Posterior vena cava (tissue), 2 donors: ENCODE measurements at regions not wholly inside any gene's neighbourhood (a gene's known extent, or its start where the extent isn't known, plus 50 kb on each side); places are given as distances from the start of the nearest gene placed in this dataset.
"Not testable (repeated sequence)": the region's sequence is repeated elsewhere in the genome, so short reads cannot be mapped to it uniquely, and the experiment has no call there.

Experiments
- DNase-seq: peaks from one replicate; pipeline ENCODE4 v3.0.0-alpha.2; 2020; ENCODE audit warnings: low spot score
- intact Hi-C, 2 donors: fragments of 100-400 bp; cut with DNase I; formaldehyde crosslinking; loops; one replicate each; pipeline versions ENCODE4 v1.14.1 to v1.14.2; 2022 to 2023
- donor health status: DM: yes; HTN: yes; CAD: no.
- donor health status: DM: yes; HTN: yes; CAD: no.

GRCh38 chr1:29795965-29796364, 559.6 kb downstream of the PTPRU start:
- intact Hi-C loops = not testable (repeated sequence)

GRCh38 chr1:29793653-29794348, 557.5 kb downstream of the PTPRU start:
- intact Hi-C loops = loop anchor here in 1 of 2 donors (5.0 kb wide), 1 partner anchor 294 kb away; no protein-coding TSS in a partner anchor
- DNase-seq = no peak

More at GRCh38 chr1:29795965-29796364, 559.6 kb downstream of the PTPRU start:
- not testable (repeated sequence) for DNase-seq

GRCh38 chr1:29793101-29793546, 556.8 kb downstream of the PTPRU start:
- DNase-seq = peak; percentile 92
- intact Hi-C loops = loop anchor here in 1 of 2 donors (5.0 kb wide), 1 partner anchor 294 kb away; no protein-coding TSS in a partner anchor

GRCh38 chr1:29789910-29790247, 553.6 kb downstream of the PTPRU start:
- intact Hi-C loops = loop anchor here in 1 of 2 donors (5.0 kb wide), 1 partner anchor 297 kb away; no protein-coding TSS in a partner anchor
- no peak for DNase-seq

GRCh38 chr1:29789221-29789909, 553.0 kb downstream of the PTPRU start:
- no peak for DNase-seq
- intact Hi-C loops = no loop called here

- intact Hi-C loops = no loop called here
- no peak for DNase-seq
Measured at GRCh38 chr1:29786791-29787732, 550.7 kb downstream of the PTPRU start.

- intact Hi-C loops = no loop called here
- no peak for DNase-seq
Measured at GRCh38 chr1:29786195-29786594, 549.9 kb downstream of the PTPRU start.

GRCh38 chr1:29785554-29785953, 549.2 kb downstream of the PTPRU start:
- intact Hi-C loops = no loop called here
- no peak for DNase-seq

- DNase-seq = no peak
- intact Hi-C loops = no loop called here
Measured at GRCh38 chr1:29785137-29785527, 548.8 kb downstream of the PTPRU start.

GRCh38 chr1:29784276-29785136, 548.2 kb downstream of the PTPRU start:
- no peak for DNase-seq
- intact Hi-C loops = no loop called here

GRCh38 chr1:29783508-29784275, 547.4 kb downstream of the PTPRU start:
- DNase-seq = no peak
- intact Hi-C loops = no loop called here

- intact Hi-C loops = no loop called here
Measured at GRCh38 chr1:29782846-29783507, 546.7 kb downstream of the PTPRU start.

GRCh38 chr1:29779146-29779545, 542.8 kb downstream of the PTPRU start:
- intact Hi-C loops = no loop called here
- DNase-seq = no peak

More at GRCh38 chr1:29782846-29783507, 546.7 kb downstream of the PTPRU start:
- DNase-seq = no peak

- intact Hi-C loops = no loop called here
- no peak for DNase-seq
Measured at GRCh38 chr1:29777522-29777921, 541.2 kb downstream of the PTPRU start.

GRCh38 chr1:29774355-29774754, 538.0 kb downstream of the PTPRU start:
- intact Hi-C loops = no loop called here
- DNase-seq = no peak

GRCh38 chr1:29772584-29773100, 536.3 kb downstream of the PTPRU start:
- DNase-seq = no peak

GRCh38 chr1:29767769-29768425, 531.6 kb downstream of the PTPRU start:
- intact Hi-C loops = no loop called here

More at GRCh38 chr1:29772584-29773100, 536.3 kb downstream of the PTPRU start:
- intact Hi-C loops = no loop called here

More at GRCh38 chr1:29767769-29768425, 531.6 kb downstream of the PTPRU start:
- DNase-seq = no peak
